ENCODE measurements at regions not wholly inside any gene's neighbourhood (a gene's known extent, or its start where the extent isn't known, plus 50 kb on each side); places are given as distances from the start of the nearest gene placed in this dataset.

DNA sequence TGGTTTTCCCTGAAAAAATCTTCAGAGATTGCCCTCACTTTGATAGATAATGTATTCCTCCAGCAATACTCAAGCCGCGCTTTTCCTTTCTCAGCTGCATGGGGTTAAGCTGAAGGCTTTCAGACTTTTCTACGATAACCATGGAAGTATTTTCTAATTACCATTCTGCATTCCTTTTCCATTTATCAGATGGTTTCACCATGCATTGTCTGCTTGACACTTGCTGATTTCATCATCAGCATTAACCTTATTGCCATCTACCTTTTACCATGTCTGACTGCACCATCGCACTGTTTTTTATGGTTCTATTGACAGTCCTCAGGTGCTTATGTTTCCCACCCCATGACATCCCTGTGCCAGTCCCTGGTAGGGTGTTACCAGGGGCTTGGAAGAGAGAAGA, 91.6 kb downstream of the DMAC1 start:
- Histone ChIP-seq H3K79me2 (ENCODE audit: control insufficient read depth in 1 of 2, insufficient read depth in 2 of 2, low read length in 2 of 2) (no peaks in the 10 kb centered on the region), H3K9ac (replicated peaks in 1 of 4; ENCODE audit: extremely low read depth in 1 of 4, low read depth in 3 of 4, low read length in 3 of 4) (no peak overlapping the region), H2BK120ac (replicated peaks; ENCODE audit: low read depth, low read length) (no peak overlapping the region), H3K27ac (ENCODE audit: low read depth, low read length) (no peak overlapping the region), H3K36me3 (ENCODE audit: control insufficient read depth in 2 of 4, insufficient read depth in 4 of 4, low read length in 3 of 4) (no peaks in the 10 kb centered on the region), H3K4me3 (ENCODE audit: extremely low read depth in 1 of 4, insufficient read depth in 2 of 4, low read depth in 3 of 4, low read length in 4 of 4) (no peak overlapping the region), H2AFZ (ENCODE audit: low read length) (no peak overlapping the region), H2BK20ac (ENCODE audit: low read length) (no peak overlapping the region), H3K18ac (ENCODE audit: extremely low read depth, low read length) (no peak overlapping the region), H3K4me2 (ENCODE audit: insufficient read depth in 1 of 2, low read depth in 2 of 2, low read length in 2 of 2) (no peak overlapping the region), H3K14ac (ENCODE audit: insufficient read length) (no peak overlapping the region), H2BK5ac (ENCODE audit: low read depth, low read length) (no peak overlapping the region), H3K56ac (replicated peaks; ENCODE audit: insufficient read length, low read depth, low read length) (no peak overlapping the region), H2AK5ac (ENCODE audit: low read depth, low read length) (no peak overlapping the region), H3K4ac (replicated peaks; ENCODE audit: insufficient read length, low read depth, low read length) (no peak overlapping the region), H3K27me3 (replicated peaks in 1 of 4; ENCODE audit: control insufficient read depth in 3 of 4, extremely low read depth in 1 of 4, insufficient read depth in 3 of 4, low read length in 3 of 4) (no peaks in the 10 kb centered on the region), H3K23ac (ENCODE audit: insufficient read length) (no peak overlapping the region), H3K4me1 (replicated peaks in 1 of 4; ENCODE audit: control insufficient read depth in 3 of 4, insufficient read depth in 4 of 4, low read length in 3 of 4) (no peaks in the 10 kb centered on the region), H4K91ac (replicated peaks; ENCODE audit: insufficient read length, low read length) (no peak overlapping the region), H3K23me2 (ENCODE audit: low read depth, low read length) (no peaks in the 10 kb centered on the region), H3K9me3 (ENCODE audit: insufficient read depth in 2 of 2, low read depth in 1 of 2, low read length in 1 of 2) (no peaks in the 10 kb centered on the region), H2BK12ac (ENCODE audit: low read depth, low read length) (no peak overlapping the region), H4K20me1 (replicated peaks in 1 of 2; ENCODE audit: control insufficient read depth in 1 of 2, insufficient read depth in 2 of 2, low read length in 2 of 2) (no peaks in the 10 kb centered on the region), H4K5ac (ENCODE audit: insufficient read length, low read depth, low read length) (no peak overlapping the region), H2BK15ac (ENCODE audit: low read length) (no peak overlapping the region), H3K79me1 (ENCODE audit: low read depth, low read length) (no peaks in the 10 kb centered on the region), H4K8ac (ENCODE audit: extremely low read depth, insufficient read depth, low read length) (no peak overlapping the region)
- DNase-seq (ENCODE audit: low read depth in 1 of 2, low spot score in 2 of 2): no peak
- no peak for FAIRE-seq
- WGBS, 2 experiments (ENCODE audit: extremely low coverage in 1 of 2, insufficient coverage in 1 of 2, insufficient read length in 1 of 2, insufficient replicate concordance in 2 of 2, low coverage in 1 of 2, low lambda C conversion rate in 2 of 2, missing lambda C conversion rate in 1 of 2): 98% methylated on average over 4 of the region's 4 CpGs; no CpG with 5 or more reads in 1 of the 2 experiments
- POLR2A ChIA-PET (ENCODE audit: partially characterized antibody): no interaction called here
- CTCF ChIA-PET (ENCODE audit: partially characterized antibody): no interaction called here
- TF ChIP-seq NRF1 (IDR thresholded peaks at IDR 0.05; ENCODE audit: low read depth, low read length) (no peak), RBBP5 (IDR thresholded peaks at IDR 0.05; ENCODE audit: borderline replicate concordance, low read depth, low read length) (no peak), EZH2 (IDR thresholded peaks at IDR 0.05; ENCODE audit: low read depth, low read length, severe bottlenecking) (no peak), RXRA (IDR thresholded peaks at IDR 0.05; ENCODE audit: insufficient read depth, low read depth, low read length) (no peak), FOSL1 (IDR thresholded peaks at IDR 0.05; ENCODE audit: insufficient read depth, low read depth, low read length) (no peak), BACH1 (IDR thresholded peaks at IDR 0.05; ENCODE audit: low read length) (no peak), RNF2 (IDR thresholded peaks at IDR 0.05; ENCODE audit: borderline replicate concordance, low read depth, low read length, missing control alignments, poor library complexity, severe bottlenecking) (no peak), PHF8 (conservative IDR thresholded peaks at IDR 0.05; ENCODE audit: low read depth, low read length) (no peak), RFX5 (IDR thresholded peaks at IDR 0.05; ENCODE audit: borderline replicate concordance, low read depth, low read length) (no peak), RAD21 (IDR thresholded peaks at IDR 0.05 in 1 of 2, conservative IDR thresholded peaks at IDR 0.05 in 1 of 2; ENCODE audit: low read depth in 2 of 2, low read length in 2 of 2) (no peak), JUN (IDR thresholded peaks at IDR 0.05; ENCODE audit: low read depth, low read length) (no peak)
- TF ChIP-seq, protein P1, sequence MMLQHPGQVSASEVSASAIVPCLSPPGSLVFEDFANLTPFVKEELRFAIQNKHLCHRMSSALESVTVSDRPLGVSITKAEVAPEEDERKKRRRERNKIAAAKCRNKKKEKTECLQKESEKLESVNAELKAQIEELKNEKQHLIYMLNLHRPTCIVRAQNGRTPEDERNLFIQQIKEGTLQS (IDR thresholded peaks at IDR 0.05; ENCODE audit: insufficient read depth, low read depth, low read length): no peak

Measured in H1 (cell line).